Adrenal gland (tissue), 9 donors: ENCODE measurements at regions not wholly inside any gene's neighbourhood (a gene's known extent, or its start where the extent isn't known, plus 50 kb on each side); places are given as distances from the start of the nearest gene placed in this dataset.

Experiments used
- DNase-seq, 7 donors: peaks; one replicate each; pipeline ENCODE4 v3.0.0-alpha.2; 2019 to 2020
- H3K27ac ChIP-seq, 5 donors: fragments of 200-600 bp; sonication (generic) in 4 of 5; 1 replicate in 3 of 5; 2 replicates in 2 of 5; pipeline versions ENCODE4 v1.5.1 to v1.8.0; 2016 to 2020; ENCODE audit warnings: mild to moderate bottlenecking in 1 of 5
- H3K27me3 ChIP-seq: fragments of 200-600 bp; 2 replicates; pipeline ENCODE4 v1.8.0; 2021
- H3K36me3 ChIP-seq, 2 donors: fragments of 200-600 bp; replicated peaks in 1 of 2; 1 replicate in 1 of 2; 2 replicates in 1 of 2; pipeline versions ENCODE4 v1.5.1 to v1.8.0; 2018 to 2022
- H3K4me1 ChIP-seq, 2 donors: fragments of 200-600 bp; replicated peaks in 1 of 2; 1 replicate in 1 of 2; 2 replicates in 1 of 2; pipeline versions ENCODE4 v1.5.1 to v1.8.0; 2018 to 2021
- H3K4me3 ChIP-seq, 4 donors: fragments of 200-600 bp; sonication (generic) in 3 of 4; one replicate each; pipeline ENCODE4 v1.5.1; 2016 to 2018
- H3K9me3 ChIP-seq, 3 donors: fragments of 200-600 bp; sonication (generic) in 1 of 3; replicated peaks in 1 of 3; 1 replicate in 2 of 3; 2 replicates in 1 of 3; pipeline versions ENCODE4 v1.5.1 to v1.8.0; 2016 to 2021
- POLR2A ChIP-seq, 2 donors: fragments of 450-650 bp; IDR thresholded peaks; one replicate each; pipeline ENCODE4 v1.6.1; 2017; ENCODE audit warnings: antibody characterized with exemption in 2 of 2, mild to moderate bottlenecking in 2 of 2, moderate library complexity in 1 of 2
- WGBS, 4 donors: extraction: QIAGEN DNeasy Blood & Tissue Kit in 2 of 4; methylation state at CpG; one replicate each; pipeline versions ENCODE4 v1.1.5 to v1.1.7; 2013 to 2017; 5-methylcytosine and 5-hydroxymethylcytosine counted together
- intact Hi-C, 2 donors: fragments of 100-400 bp; cut with DNase I; formaldehyde crosslinking; loops; one replicate each; pipeline versions ENCODE4 v1.14.1 to v1.15.0; 2022 to 2023
- TF ChIP-seq, protein P1 (sequence below), 6 experiments: fragments of 450-650 bp in 4 of 6; fragments of 200-600 bp in 2 of 6; sonication (generic) in 1 of 6; IDR thresholded peaks; 1 replicate in 5 of 6; 2 replicates in 1 of 6; pipeline versions ENCODE4 v1.5.1 to v1.8.0; 2016 to 2021; ENCODE audit warnings: antibody characterized with exemption in 6 of 6, mild to moderate bottlenecking in 2 of 6, moderate library complexity in 1 of 6
- donor health status: healthy with polysubstance abuse.
- donor health status: Bipolar disorder and iron deficiency.
- donor health status: DM: yes; HTN: yes; CAD: no.
- donor health status: DM: no; HTN: no; CAD: no.
- donor health status: DM: no; HTN: no; CAD: no.

GRCh38 chr3:33994568-33994967 lies 196.1 kb downstream of the PDCD6IP start:
- Histone ChIP-seq H3K36me3 (no peaks in the 10 kb centered on the region), H3K4me3 (no peak overlapping the region), H3K9me3 (peaks cover 0 to 6% (median 0%) of the 10 kb centered on the region in 3 donors), H3K27ac (no peak overlapping the region), H3K27me3 (no peaks in the 10 kb centered on the region), H3K4me1 (no peaks in the 10 kb centered on the region)
- no peak for TF ChIP-seq POLR2A (IDR thresholded peaks at IDR 0.05)
- TF ChIP-seq, protein P1, sequence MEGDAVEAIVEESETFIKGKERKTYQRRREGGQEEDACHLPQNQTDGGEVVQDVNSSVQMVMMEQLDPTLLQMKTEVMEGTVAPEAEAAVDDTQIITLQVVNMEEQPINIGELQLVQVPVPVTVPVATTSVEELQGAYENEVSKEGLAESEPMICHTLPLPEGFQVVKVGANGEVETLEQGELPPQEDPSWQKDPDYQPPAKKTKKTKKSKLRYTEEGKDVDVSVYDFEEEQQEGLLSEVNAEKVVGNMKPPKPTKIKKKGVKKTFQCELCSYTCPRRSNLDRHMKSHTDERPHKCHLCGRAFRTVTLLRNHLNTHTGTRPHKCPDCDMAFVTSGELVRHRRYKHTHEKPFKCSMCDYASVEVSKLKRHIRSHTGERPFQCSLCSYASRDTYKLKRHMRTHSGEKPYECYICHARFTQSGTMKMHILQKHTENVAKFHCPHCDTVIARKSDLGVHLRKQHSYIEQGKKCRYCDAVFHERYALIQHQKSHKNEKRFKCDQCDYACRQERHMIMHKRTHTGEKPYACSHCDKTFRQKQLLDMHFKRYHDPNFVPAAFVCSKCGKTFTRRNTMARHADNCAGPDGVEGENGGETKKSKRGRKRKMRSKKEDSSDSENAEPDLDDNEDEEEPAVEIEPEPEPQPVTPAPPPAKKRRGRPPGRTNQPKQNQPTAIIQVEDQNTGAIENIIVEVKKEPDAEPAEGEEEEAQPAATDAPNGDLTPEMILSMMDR (IDR thresholded peaks at IDR 0.05): no peak
- 0 to 37% (median 1%) methylated on average over 1 of the region's 1 CpG for WGBS, 4 donors
- intact Hi-C loops: no loop called here
- DNase-seq: no peak

DNA sequence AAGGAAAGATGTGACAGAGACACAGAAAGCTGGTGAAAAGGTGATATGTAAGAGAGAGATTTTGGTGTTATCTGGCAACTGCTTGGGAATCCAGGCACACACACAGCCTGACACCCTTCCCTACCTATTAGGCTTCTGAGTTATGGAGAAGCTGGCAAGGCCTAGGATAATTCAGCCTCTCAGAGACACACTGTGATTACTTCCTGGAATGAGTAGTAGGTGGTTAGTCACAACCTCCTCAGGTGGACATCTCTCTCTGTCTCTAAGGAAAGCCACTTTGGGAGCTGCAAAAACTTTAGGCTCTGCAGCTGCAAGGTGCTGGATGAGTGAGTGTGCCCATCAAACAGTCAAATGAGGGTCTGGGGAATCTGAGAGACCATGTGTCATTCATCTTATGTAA lies 201.9 kb downstream of the PDCD6IP start:
- peaks cover 0 to 6% (median 0%) of the 10 kb centered on the region in 3 donors for H3K9me3 ChIP-seq
- H3K27ac ChIP-seq: no peak overlapping the region
- no peak overlapping the region for H3K4me3 ChIP-seq
- TF ChIP-seq POLR2A (IDR thresholded peaks at IDR 0.05): no peak
- TF ChIP-seq, protein P1 (IDR thresholded peaks at IDR 0.05): no peak
- no peaks in the 10 kb centered on the region for H3K27me3 ChIP-seq
- intact Hi-C loops: no loop called here
- H3K36me3 ChIP-seq: no peaks in the 10 kb centered on the region
- no peak for DNase-seq
- no peaks in the 10 kb centered on the region for H3K4me1 ChIP-seq

DNA sequence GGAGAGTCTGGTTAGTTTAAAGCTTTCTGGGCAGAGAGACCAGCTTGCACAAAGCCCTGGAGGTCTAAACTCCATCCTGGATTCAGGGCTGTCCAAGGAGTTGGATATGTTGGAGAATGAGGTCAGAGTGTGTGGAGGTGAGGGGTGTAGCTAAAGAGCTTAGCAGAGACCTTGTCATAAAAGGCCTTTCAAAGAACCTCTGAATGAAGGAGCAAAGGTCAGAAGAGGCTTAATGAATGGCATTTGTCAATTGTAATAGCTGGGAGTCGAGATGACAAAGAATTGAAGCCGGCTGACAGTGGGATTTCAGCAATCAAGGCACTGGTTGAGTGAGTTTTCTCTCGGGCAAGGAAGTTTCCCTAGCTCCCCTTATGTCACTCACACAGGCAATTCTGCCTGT lies 202.6 kb downstream of the PDCD6IP start:
- TF ChIP-seq, protein P1 (IDR thresholded peaks at IDR 0.05): no peak
- TF ChIP-seq POLR2A (IDR thresholded peaks at IDR 0.05): no peak
- WGBS, 4 donors: 71 to 84% (median 76%) methylated on average over 3 of the region's 3 CpGs
- intact Hi-C loops: no loop called here

GRCh38 chr3:34001990-34002389 lies 203.6 kb downstream of the PDCD6IP start:
- TF ChIP-seq, protein P1 (IDR thresholded peaks at IDR 0.05): no peak
- TF ChIP-seq POLR2A (IDR thresholded peaks at IDR 0.05): no peak
- Histone ChIP-seq H3K4me1 (no peaks in the 10 kb centered on the region), H3K27ac (no peak overlapping the region), H3K4me3 (no peak overlapping the region), H3K9me3 (no peaks in the 10 kb centered on the region), H3K36me3 (no peaks in the 10 kb centered on the region), H3K27me3 (no peaks in the 10 kb centered on the region)
- 79 to 93% (median 86%) methylated on average over 1 of the region's 1 CpG for WGBS, 4 donors
- intact Hi-C loops: no loop called here
- DNase-seq: no peak

More for the DNA sequence above, 202.6 kb downstream of the PDCD6IP start:
- H3K4me3 ChIP-seq: no peak overlapping the region
- no peak for DNase-seq
- no peaks in the 10 kb centered on the region for H3K9me3 ChIP-seq
- no peaks in the 10 kb centered on the region for H3K27me3 ChIP-seq
- no peak overlapping the region for H3K27ac ChIP-seq
- H3K4me1 ChIP-seq: no peaks in the 10 kb centered on the region
- H3K36me3 ChIP-seq: no peaks in the 10 kb centered on the region
